GM18520 (cell line): ENCODE measurements at regions not wholly inside any gene's neighbourhood (a gene's known extent, or its start where the extent isn't known, plus 50 kb on each side); places are given as distances from the start of the nearest gene placed in this dataset.

Experiments used
- ATAC-seq: cut with Tn5 transposase; IDR thresholded peaks from one replicate; pipeline ENCODE4 v1.9.1; 2021; ENCODE audit not compliant: unreplicated experiment

GRCh38 chr12:126342866-126343265 lies 1277.6 kb downstream of the AACS start:
- ATAC-seq: no peak

- no peak for ATAC-seq
Observed at GRCh38 chr12:126343321-126343720, 1278.1 kb downstream of the AACS start.

DNA sequence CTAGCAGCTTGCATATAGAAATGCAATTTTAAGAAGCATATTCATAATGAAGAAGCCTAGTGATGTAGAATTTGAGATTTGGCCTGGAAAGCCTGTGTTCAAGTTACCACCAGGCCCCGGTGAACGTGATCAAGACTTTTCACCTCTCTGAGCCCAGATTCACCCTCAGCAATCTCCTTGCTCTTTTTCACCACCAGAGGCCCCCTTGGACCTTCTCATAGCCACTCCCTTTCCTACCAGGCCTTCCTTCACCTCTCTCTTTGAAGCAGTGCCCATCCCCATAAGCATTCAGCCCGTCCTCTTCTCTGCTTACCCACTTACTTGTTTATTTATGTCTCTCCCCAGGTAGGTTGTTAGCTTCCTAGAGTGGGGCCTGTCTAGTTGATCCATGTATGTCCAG lies 1280.9 kb downstream of the AACS start:
- ATAC-seq: no peak

GRCh38 chr12:126347421-126347820 lies 1282.2 kb downstream of the AACS start:
- no peak for ATAC-seq

DNA sequence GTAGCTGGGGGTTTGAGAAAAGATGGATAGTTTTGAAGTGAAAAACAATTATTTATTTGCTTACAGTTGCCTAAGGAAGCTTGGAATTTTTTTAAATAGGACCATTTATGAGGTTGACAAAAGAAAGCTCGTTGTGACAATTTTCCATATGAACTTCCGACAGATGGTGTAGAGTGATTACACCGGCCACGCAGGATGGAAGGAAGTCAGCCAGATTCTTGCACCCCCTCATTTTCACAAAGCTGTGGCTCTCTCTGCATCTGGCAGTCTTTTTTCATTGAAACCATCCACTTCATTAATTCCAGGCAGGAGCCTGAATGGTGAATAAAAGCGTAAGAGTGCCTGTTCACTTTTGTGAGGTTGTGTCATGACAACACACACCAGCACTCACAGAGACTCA lies 1284.1 kb downstream of the AACS start:
- no peak for ATAC-seq

DNA sequence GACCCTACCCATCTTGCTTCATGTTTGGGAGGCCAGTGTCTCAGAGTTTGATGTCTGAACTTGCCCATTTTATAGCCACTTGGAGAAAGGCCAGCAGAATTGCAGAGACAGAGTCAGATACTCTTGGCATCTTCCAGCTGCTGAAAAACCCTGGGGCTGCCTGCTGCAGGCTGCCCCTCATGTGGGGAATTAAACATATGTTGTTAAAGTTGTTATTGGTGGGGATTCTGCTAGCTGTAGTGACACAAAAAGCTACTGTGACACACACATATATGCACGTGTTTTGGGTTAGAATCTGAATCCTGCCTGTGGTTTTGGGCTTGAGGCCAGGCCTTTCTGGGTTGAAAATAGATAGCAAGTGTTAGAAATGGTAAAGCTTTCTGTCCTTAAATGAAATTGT lies 1288.4 kb downstream of the AACS start:
- no peak for ATAC-seq

- no peak for ATAC-seq
Observed at GRCh38 chr12:126354633-126355032, 1289.4 kb downstream of the AACS start.

GRCh38 chr12:126355346-126355745 lies 1290.1 kb downstream of the AACS start:
- no peak for ATAC-seq

- no peak for ATAC-seq
Observed at GRCh38 chr12:126358806-126359205, 1293.6 kb downstream of the AACS start.

- ATAC-seq: no peak
Observed at GRCh38 chr12:126359216-126359615, 1294.0 kb downstream of the AACS start.

DNA sequence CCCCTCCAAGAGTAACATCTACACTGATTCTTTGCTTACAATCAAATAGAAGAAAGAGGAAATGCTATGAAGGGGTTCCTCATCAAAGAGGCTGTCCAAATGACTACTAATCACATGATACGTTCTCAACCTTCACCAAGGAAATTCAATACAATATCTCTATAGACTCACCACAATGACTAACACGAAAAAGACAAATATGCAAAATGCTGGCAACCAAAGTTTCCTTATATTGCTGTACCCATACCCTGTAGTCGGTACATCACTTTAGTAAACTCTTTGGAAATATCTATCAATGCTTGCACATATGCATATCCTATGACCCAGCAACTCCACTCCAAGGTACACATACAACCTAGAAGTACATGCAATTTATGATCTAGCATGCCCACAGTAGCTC lies 1296.6 kb downstream of the AACS start:
- no peak for ATAC-seq

DNA sequence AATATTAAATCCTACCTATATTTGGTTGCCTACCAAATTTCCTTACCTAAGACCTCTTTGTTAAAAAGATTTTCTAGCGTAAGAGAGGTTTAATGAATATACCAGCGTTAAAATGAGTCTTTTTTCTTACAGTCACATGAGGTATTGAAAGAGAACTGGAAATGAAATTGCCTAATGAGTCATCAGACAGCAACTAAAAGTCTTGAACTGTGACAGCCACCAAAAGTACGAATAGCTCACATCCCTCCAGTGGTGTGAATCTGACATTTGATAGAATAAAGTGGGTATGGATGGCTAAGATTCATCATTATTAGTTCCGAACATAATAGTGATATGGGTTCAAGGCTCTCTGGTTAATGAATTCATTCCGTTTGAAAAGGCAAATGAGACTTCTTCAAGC lies 1297.3 kb downstream of the AACS start:
- ATAC-seq: no peak

DNA sequence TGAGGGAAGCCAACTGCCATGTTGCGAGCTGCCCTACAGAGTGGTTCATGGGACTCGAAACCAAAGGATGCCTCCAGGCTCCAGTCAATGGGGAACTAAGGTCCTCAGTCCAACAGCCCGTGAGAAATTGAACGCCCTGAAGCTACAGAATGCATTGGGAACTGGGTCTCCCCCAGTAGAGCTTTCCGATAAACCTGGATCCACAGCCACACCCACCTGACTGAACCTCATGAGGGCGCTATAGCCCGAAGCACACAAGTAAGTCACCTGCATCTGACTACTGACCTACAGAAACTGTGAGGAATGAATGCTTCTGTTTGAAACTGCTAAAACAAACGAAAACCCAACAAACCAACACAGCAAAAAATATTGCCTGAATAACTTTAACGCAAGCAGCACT lies 1297.7 kb downstream of the AACS start:
- no peak for ATAC-seq

DNA sequence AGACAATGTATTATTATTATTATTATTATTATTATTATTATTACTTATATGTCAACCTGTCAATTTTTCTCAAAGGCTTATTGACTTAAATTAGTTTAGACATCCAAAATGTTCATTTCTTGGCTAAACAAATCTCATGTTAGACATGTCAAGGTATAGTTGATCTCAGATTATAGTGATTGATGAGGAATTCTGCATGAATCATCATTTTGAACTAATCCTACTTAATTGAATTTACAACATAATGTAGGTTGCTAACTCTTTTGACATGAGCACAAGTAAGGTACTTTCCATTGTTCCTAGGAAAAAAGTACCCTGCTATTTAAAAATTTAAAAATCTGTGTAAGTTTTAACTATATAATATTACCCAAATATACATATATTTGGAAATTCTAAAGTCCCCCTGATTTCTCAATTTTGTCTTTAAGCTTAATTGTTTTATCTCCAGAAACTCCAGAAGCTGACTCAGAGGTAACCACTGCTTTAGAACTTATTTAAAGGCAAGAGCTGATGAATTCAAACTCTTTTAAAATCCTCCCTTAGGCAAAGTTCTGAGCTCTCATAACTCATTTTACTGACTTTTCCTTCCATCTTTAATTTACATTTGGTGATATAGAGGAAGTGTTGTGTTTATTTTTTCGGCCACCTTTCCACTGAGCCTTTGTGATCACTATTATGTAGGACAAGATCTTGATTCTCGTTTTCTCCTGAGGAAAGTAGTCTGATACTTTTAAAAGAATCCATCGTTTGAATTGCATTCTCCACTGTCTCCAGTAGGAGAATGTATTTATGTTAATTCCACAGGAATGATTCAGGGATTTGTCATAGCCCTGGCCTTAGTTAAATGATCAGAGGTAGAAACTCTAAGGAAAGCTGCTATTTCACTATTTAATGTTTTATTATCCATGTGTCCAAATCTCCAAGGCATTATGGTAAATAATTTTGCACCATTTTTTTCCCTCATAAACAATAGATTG lies 1304.5 kb downstream of the AACS start:
- no peak for ATAC-seq

GRCh38 chr12:126383506-126383905 lies 1318.3 kb downstream of the AACS start:
- no peak for ATAC-seq

- no peak for ATAC-seq
Observed at GRCh38 chr12:126384026-126384564, 1318.9 kb downstream of the AACS start.

DNA sequence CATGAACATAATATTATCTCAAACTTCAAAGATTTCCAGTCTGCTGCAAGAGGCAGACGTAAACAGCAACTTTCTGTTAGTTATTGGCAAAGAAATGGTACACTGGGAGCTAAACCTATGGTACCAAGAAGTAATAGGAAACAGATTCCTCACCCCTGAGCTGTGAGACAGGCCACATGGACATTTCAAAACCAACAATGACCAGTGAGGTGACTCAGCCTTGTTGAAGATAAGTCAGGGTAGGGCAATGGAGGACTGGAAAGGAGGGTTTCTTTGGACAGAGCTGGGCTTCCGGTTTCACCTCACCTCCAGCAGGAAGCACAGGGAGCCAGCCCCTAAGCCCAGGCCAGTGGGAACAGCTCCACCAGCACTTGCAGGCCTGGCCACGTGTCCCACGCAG lies 1320.5 kb downstream of the AACS start:
- no peak for ATAC-seq

DNA sequence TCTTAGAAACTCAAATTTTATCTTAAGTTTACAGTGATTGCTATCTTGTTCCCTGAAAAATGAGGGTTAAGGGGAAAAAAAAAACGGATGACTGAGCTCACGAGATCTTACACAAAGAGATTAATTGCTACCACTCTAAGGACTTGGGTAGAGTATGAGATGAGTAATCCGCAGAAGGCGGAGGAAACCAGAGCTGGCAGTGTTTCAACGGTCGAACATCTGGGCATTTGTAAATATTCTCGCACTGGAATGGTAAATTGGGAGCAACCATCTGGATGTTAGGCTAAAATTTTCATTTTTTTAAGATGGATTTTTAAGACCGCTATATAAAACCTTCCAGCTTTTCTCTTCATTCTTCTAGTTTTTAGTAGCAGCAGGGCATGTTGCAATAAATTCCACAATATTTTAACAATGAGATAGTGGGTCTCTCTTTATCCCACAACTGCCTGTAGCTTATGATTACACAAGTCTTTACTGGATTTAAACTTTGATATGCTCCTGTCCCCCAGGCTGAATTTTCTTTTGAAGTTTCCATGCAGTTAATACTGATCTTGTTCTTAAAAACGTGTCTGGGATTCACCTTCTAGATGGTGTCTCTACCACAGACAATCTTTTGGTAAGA lies 1324.1 kb downstream of the AACS start:
- ATAC-seq: no peak

GRCh38 chr12:126389961-126390360 lies 1324.7 kb downstream of the AACS start:
- no peak for ATAC-seq

DNA sequence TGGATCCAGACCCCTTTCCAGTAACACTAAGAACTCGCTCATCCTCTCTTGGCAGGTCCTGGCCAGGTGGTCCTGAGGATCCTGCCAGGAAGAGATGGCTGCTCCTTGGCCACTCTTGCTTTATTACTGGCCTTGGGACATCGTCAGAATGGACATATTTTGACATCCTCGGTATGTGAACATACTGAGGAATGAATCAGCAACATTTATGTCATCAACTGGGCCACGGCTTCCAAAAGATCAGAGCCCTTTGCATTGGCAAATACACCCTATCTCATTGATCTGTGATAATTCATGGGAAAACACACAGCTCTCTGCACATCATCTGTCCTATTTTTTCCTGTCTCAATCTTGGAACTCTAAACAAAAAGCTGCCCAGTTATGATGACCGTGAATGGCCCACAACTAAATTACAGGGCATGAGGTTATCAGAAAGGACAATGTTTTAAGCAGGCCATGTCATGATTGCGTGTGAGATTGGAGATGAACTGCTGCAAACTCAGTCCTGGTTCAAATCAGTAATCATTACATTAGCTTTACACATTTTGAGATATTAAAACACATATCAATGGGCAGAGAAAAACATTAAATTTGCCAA lies 1325.8 kb downstream of the AACS start:
- ATAC-seq: no peak

GRCh38 chr12:126396536-126396935 lies 1331.3 kb downstream of the AACS start:
- no peak for ATAC-seq
